HG02623 (cell line): ENCODE measurements at regions not wholly inside any gene's neighbourhood (a gene's known extent, or its start where the extent isn't known, plus 50 kb on each side); places are given as distances from the start of the nearest gene placed in this dataset.
"Not testable (repeated sequence)": the region's sequence is repeated elsewhere in the genome, so short reads cannot be mapped to it uniquely, and the experiment has no call there.

Experiments used
- ATAC-seq: cut with Tn5 transposase; IDR thresholded peaks from one replicate; pipeline ENCODE4 v1.9.1; 2021; ENCODE audit warnings: moderate library complexity; ENCODE audit not compliant: unreplicated experiment

GRCh38 chr9:34796924-34797323 lies 87.0 kb upstream of the CCL21 start:
- no peak for ATAC-seq

GRCh38 chr9:34793428-34793827 lies 83.5 kb upstream of the CCL21 start:
- ATAC-seq: no peak

GRCh38 chr9:34783951-34784487 lies 74.1 kb upstream of the CCL21 start:
- ATAC-seq: peak; percentile 48

GRCh38 chr9:34782372-34782771 lies 72.4 kb upstream of the CCL21 start:
- no peak for ATAC-seq

GRCh38 chr9:34777666-34778065 lies 67.7 kb upstream of the CCL21 start:
- ATAC-seq: no peak

- ATAC-seq: no peak
These were observed 64.0 kb upstream of the CCL21 start for GRCh38 chr9:34773955-34774354.

- no peak for ATAC-seq
These were observed 63.5 kb upstream of the CCL21 start for GRCh38 chr9:34773306-34773910.

GRCh38 chr9:34771007-34771406 lies 61.1 kb upstream of the CCL21 start:
- no peak for ATAC-seq

- not testable (repeated sequence) for ATAC-seq
These were observed 57.2 kb upstream of the CCL21 start for GRCh38 chr9:34767087-34767486.

GRCh38 chr9:34760196-34761040 lies 50.5 kb upstream of the CCL21 start:
- not testable (repeated sequence) for ATAC-seq
